SK-N-SH treated with all-trans-retinoic acid at 6 μM for 48 hours (cell line): ENCODE measurements at regions not wholly inside any gene's neighbourhood (a gene's known extent, or its start where the extent isn't known, plus 50 kb on each side); places are given as distances from the start of the nearest gene placed in this dataset.

Experiments
- ATAC-seq: fragments of 200-7000 bp; cut with Tn5 transposase; 3 replicates; pipeline ENCODE4 v1.9.1; 2020; ENCODE audit warnings: mild to moderate bottlenecking, moderate library complexity
- ARNTL ChIP-seq: fragments of 450-650 bp; formaldehyde crosslinking; IDR thresholded peaks from 2 replicates; pipeline ENCODE4 v1.5.0; 2020; ENCODE audit warnings: low read depth, mild to moderate bottlenecking, moderate library complexity, borderline replicate concordance
- BACH2 ChIP-seq: fragments of 250-450 bp; sonication (Bioruptor Pico); IDR thresholded peaks from 2 replicates; pipeline ENCODE4 v1.9.0; 2021; ENCODE audit warnings: mild to moderate bottlenecking, borderline replicate concordance
- CREB5 ChIP-seq: fragments of 250-450 bp; sonication (Bioruptor Pico); IDR thresholded peaks from 2 replicates; pipeline ENCODE4 v1.5.1; 2020; ENCODE audit warnings: low read depth, mild to moderate bottlenecking, moderate library complexity
- CSDC2 ChIP-seq: fragments of 250-450 bp; sonication (Bioruptor Pico); IDR thresholded peaks from 2 replicates; pipeline ENCODE4 v1.5.0; 2020; ENCODE audit warnings: mild to moderate bottlenecking, moderate library complexity
- CSRNP3 ChIP-seq: fragments of 250-450 bp; sonication (Bioruptor Pico); IDR thresholded peaks from 2 replicates; pipeline ENCODE4 v1.5.1; 2021; ENCODE audit warnings: mild to moderate bottlenecking, moderate library complexity
- ESRRG ChIP-seq: fragments of 250-450 bp; sonication (Bioruptor Pico); IDR thresholded peaks from 2 replicates; pipeline ENCODE4 v1.6.1; 2021; ENCODE audit warnings: mild to moderate bottlenecking
- GLIS3 ChIP-seq: fragments of 250-450 bp; sonication (Bioruptor Pico); IDR thresholded peaks from 2 replicates; pipeline ENCODE4 v1.5.0; 2020; ENCODE audit warnings: mild to moderate bottlenecking, moderate library complexity
- ISL1 ChIP-seq: fragments of 250-450 bp; sonication (Bioruptor Pico); IDR thresholded peaks from 2 replicates; pipeline ENCODE4 v2.1.2; 2022; ENCODE audit warnings: mild to moderate bottlenecking, moderate library complexity
- OSR1 ChIP-seq: fragments of 250-450 bp; sonication (Bioruptor Pico); IDR thresholded peaks from 2 replicates; pipeline ENCODE4 v1.8.0; 2022; ENCODE audit warnings: moderate library complexity, mild to moderate bottlenecking, inconsistent platforms
- PATZ1 ChIP-seq: fragments of 250-450 bp; sonication (Bioruptor Pico); IDR thresholded peaks from 2 replicates; pipeline ENCODE4 v1.8.0; 2020; ENCODE audit warnings: mild to moderate bottlenecking, moderate library complexity, borderline replicate concordance
- POU6F1 ChIP-seq: fragments of 250-450 bp; sonication (Bioruptor Pico); IDR thresholded peaks from 2 replicates; pipeline ENCODE4 v1.8.0; 2021; ENCODE audit warnings: low read depth, mild to moderate bottlenecking, moderate library complexity, borderline replicate concordance
- PPARA ChIP-seq: fragments of 250-450 bp; sonication (Bioruptor Pico); IDR thresholded peaks from 2 replicates; pipeline ENCODE4 v1.5.0; 2020; ENCODE audit warnings: mild to moderate bottlenecking, borderline replicate concordance
- RARB ChIP-seq: fragments of 250-450 bp; sonication (Bioruptor Pico); IDR thresholded peaks from 2 replicates; pipeline ENCODE4 v1.8.0; 2021; ENCODE audit warnings: mild to moderate bottlenecking, moderate library complexity
- SNAI2 ChIP-seq: fragments of 250-450 bp; sonication (Bioruptor Pico); IDR thresholded peaks from 2 replicates; pipeline ENCODE4 v1.5.0; 2020; ENCODE audit warnings: mild to moderate bottlenecking, moderate library complexity
- TCF4 ChIP-seq: fragments of 250-450 bp; sonication (Bioruptor Pico); IDR thresholded peaks from 2 replicates; pipeline ENCODE4 v1.8.0; 2021; ENCODE audit warnings: mild to moderate bottlenecking, moderate library complexity, borderline replicate concordance
- TOX ChIP-seq: fragments of 250-450 bp; sonication (Bioruptor Pico); IDR thresholded peaks from 2 replicates; pipeline ENCODE4 v1.8.0; 2021; ENCODE audit warnings: mild to moderate bottlenecking, moderate library complexity, borderline replicate concordance
- TSHZ2 ChIP-seq: fragments of 250-450 bp; sonication (Bioruptor Pico); IDR thresholded peaks from 2 replicates; pipeline ENCODE4 v1.5.0; 2020; ENCODE audit warnings: mild to moderate bottlenecking, moderate library complexity
- ZC3H10 ChIP-seq: fragments of 250-450 bp; sonication (Bioruptor Pico); IDR thresholded peaks from 2 replicates; pipeline ENCODE4 v1.5.1; 2021; ENCODE audit warnings: mild to moderate bottlenecking, moderate library complexity
- ZFP3 ChIP-seq: fragments of 250-450 bp; sonication (Bioruptor Pico); IDR thresholded peaks from 2 replicates; pipeline ENCODE4 v1.5.0; 2020; ENCODE audit warnings: mild to moderate bottlenecking, moderate library complexity
- ZFP30 ChIP-seq: fragments of 450-650 bp; formaldehyde crosslinking; IDR thresholded peaks from 2 replicates; pipeline ENCODE4 v1.5.0; 2022; ENCODE audit warnings: mild to moderate bottlenecking, moderate library complexity
- ZNF565 ChIP-seq: fragments of 450-650 bp; formaldehyde crosslinking; conservative IDR thresholded peaks from 2 replicates; pipeline ENCODE4 v1.5.0; 2020; ENCODE audit warnings: low read depth, mild to moderate bottlenecking, moderate library complexity
- ZNF70 ChIP-seq: fragments of 450-650 bp; formaldehyde crosslinking; IDR thresholded peaks from 2 replicates; pipeline ENCODE4 v1.5.0; 2020; ENCODE audit warnings: mild to moderate bottlenecking, moderate library complexity
- ZNF8 ChIP-seq: fragments of 450-650 bp; formaldehyde crosslinking; IDR thresholded peaks from 2 replicates; pipeline ENCODE4 v1.5.0; 2020; ENCODE audit warnings: mild to moderate bottlenecking, moderate library complexity

GRCh38 chr9:80492221-80492620, 920.5 kb downstream of the TLE4 start (continued):
- TF ChIP-seq SNAI2 (CRISPR knock-in tag) = no peak

- TF ChIP-seq CSDC2 (CRISPR knock-in tag) = no peak
- TF ChIP-seq ESRRG (CRISPR knock-in tag) = no peak
- TF ChIP-seq RARB (CRISPR knock-in tag) = no peak
- no peak for TF ChIP-seq PPARA (CRISPR knock-in tag)
- TF ChIP-seq ZFP3 (CRISPR knock-in tag) = no peak
- no peak for TF ChIP-seq ZNF565 (CRISPR knock-in tag)
- no peak for TF ChIP-seq ZNF70
- no peak for TF ChIP-seq SNAI2 (CRISPR knock-in tag)
- TF ChIP-seq ZC3H10 = no peak
- TF ChIP-seq ISL1 (CRISPR knock-in tag) = no peak
- no peak for TF ChIP-seq ZFP30 (CRISPR knock-in tag)
- TF ChIP-seq OSR1 (CRISPR knock-in tag) = no peak
- no peak for TF ChIP-seq POU6F1 (CRISPR knock-in tag)
- TF ChIP-seq PATZ1 (CRISPR knock-in tag) = no peak
- no peak for TF ChIP-seq ARNTL (CRISPR knock-in tag)
- TF ChIP-seq ZNF8 (CRISPR knock-in tag) = no peak
- no peak for TF ChIP-seq CSRNP3
- no peak for TF ChIP-seq TCF4 (CRISPR knock-in tag)
- no peak for TF ChIP-seq GLIS3
- ATAC-seq = no peak
These were observed 919.4 kb downstream of the TLE4 start for GRCh38 chr9:80491086-80491696.

DNA sequence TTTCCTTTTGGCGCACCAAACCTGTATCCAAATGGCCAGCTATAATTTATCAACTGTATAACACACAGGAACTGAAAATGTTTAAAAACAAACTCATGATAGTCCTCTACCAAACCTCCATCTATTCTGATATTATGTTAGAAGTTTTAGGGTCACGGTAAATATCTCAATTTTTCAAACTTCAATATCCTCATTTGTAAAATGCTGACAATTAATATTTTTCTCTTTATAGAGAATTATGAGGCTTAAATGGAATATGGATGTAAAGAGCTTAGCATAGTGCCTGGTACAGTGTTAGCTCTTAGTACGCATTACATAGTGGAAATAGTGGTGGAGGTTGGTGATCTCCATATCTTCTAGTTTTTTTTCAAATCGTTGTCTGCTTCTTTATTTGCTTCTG, 917.6 kb downstream of the TLE4 start:
- no peak for ATAC-seq
- no peak for TF ChIP-seq TOX (CRISPR knock-in tag)
- no peak for TF ChIP-seq TCF4 (CRISPR knock-in tag)
- no peak for TF ChIP-seq ESRRG (CRISPR knock-in tag)
- TF ChIP-seq ISL1 (CRISPR knock-in tag) = no peak
- no peak for TF ChIP-seq BACH2
- no peak for TF ChIP-seq TSHZ2
- TF ChIP-seq ZFP30 (CRISPR knock-in tag) = no peak
- TF ChIP-seq ZNF565 (CRISPR knock-in tag) = no peak
- TF ChIP-seq SNAI2 (CRISPR knock-in tag) = no peak
- no peak for TF ChIP-seq CREB5 (CRISPR knock-in tag)
- no peak for TF ChIP-seq ARNTL (CRISPR knock-in tag)
- TF ChIP-seq ZNF70 = no peak
- no peak for TF ChIP-seq PATZ1 (CRISPR knock-in tag)
- no peak for TF ChIP-seq ZFP3 (CRISPR knock-in tag)
- no peak for TF ChIP-seq ZC3H10
- no peak for TF ChIP-seq ZNF8 (CRISPR knock-in tag)
- TF ChIP-seq GLIS3 = no peak
- TF ChIP-seq CSDC2 (CRISPR knock-in tag) = no peak
- TF ChIP-seq OSR1 (CRISPR knock-in tag) = no peak
- no peak for TF ChIP-seq CSRNP3
